ENCODE measurements at regions not wholly inside any gene's neighbourhood (a gene's known extent, or its start where the extent isn't known, plus 50 kb on each side); places are given as distances from the start of the nearest gene placed in this dataset.

DNA sequence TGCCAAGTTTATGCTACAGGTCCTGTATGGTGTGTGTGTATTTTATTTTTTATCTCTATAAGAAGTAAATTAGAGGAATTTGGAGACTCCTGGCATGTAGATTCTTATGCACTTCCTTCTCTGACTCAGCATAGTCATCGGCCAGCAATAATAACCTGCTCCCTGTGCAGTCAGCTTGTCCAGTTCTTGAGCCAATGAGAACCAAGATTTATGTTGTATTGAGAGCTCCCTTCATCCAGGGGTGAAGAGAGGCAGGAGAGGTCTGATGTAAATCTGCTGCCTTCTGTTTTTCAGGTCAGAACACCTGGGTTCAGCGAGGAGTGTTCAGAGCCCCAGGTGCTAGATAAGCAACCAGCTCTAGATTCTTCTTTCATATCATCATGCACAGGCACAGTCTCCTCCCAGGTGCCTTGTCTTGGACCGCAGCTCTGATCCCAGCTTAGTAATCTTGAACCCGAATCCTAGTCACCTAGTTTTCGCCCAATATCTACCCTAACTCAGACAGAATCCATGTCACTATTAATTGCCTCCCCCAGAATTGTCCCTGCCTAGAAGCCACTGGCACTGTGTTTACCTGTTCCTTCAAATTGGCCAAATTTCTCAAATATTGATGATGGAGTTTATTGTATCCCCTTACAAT lies 328.2 kb upstream of the NCAM1 start:
- peaks cover 2% of the 10 kb centered on the region for H3K4me1 Mint-ChIP-seq (ENCODE audit: unreplicated experiment)
- H3K27me3 Mint-ChIP-seq (ENCODE audit: unreplicated experiment) = peaks cover 28% of the 10 kb centered on the region
- no peaks in the 10 kb centered on the region for H3K9me3 Mint-ChIP-seq (ENCODE audit: unreplicated experiment)
- H3K4me3 Mint-ChIP-seq (ENCODE audit: unreplicated experiment) = no peak overlapping the region
- TF ChIP-seq, protein P1, sequence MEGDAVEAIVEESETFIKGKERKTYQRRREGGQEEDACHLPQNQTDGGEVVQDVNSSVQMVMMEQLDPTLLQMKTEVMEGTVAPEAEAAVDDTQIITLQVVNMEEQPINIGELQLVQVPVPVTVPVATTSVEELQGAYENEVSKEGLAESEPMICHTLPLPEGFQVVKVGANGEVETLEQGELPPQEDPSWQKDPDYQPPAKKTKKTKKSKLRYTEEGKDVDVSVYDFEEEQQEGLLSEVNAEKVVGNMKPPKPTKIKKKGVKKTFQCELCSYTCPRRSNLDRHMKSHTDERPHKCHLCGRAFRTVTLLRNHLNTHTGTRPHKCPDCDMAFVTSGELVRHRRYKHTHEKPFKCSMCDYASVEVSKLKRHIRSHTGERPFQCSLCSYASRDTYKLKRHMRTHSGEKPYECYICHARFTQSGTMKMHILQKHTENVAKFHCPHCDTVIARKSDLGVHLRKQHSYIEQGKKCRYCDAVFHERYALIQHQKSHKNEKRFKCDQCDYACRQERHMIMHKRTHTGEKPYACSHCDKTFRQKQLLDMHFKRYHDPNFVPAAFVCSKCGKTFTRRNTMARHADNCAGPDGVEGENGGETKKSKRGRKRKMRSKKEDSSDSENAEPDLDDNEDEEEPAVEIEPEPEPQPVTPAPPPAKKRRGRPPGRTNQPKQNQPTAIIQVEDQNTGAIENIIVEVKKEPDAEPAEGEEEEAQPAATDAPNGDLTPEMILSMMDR (IDR thresholded peaks at IDR 0.05) = no peak
- no peak overlapping the region for H3K27ac Mint-ChIP-seq (ENCODE audit: unreplicated experiment)
- H3K36me3 Mint-ChIP-seq (ENCODE audit: unreplicated experiment) = no peaks in the 10 kb centered on the region
- peak; percentile 51 for DNase-seq (ENCODE audit: extremely low spot score, unreplicated experiment)

DNA sequence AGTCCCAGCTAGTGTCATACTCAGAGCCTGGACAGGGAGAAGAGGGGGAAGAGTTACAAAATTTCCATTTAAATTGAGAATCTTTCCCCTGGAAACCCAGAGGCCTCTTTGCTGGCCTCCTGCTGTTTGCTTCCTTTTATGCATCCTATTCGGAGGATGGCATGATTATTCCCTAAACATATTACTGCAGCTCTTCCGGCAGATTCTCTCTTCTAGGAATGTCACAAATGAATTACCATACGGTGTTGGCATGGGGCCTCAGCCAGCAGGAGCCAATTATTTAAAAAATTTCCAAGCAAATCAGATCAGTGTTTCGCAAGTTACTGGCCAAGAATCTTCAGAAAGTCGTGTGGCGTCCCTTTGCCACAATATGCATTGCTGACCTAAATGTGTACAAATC lies 326.7 kb upstream of the NCAM1 start:
- TF ChIP-seq, protein P1 (IDR thresholded peaks at IDR 0.05) = no peak
- peaks cover 6% of the 10 kb centered on the region for H3K9me3 Mint-ChIP-seq (ENCODE audit: unreplicated experiment)
- H3K4me1 Mint-ChIP-seq (ENCODE audit: unreplicated experiment) = peaks cover 2% of the 10 kb centered on the region
- peaks cover 28% of the 10 kb centered on the region for H3K27me3 Mint-ChIP-seq (ENCODE audit: unreplicated experiment)
- DNase-seq (ENCODE audit: extremely low spot score, unreplicated experiment) = peak; percentile 27
- H3K4me3 Mint-ChIP-seq (ENCODE audit: unreplicated experiment) = no peak overlapping the region
- H3K27ac Mint-ChIP-seq (ENCODE audit: unreplicated experiment) = no peak overlapping the region
- no peaks in the 10 kb centered on the region for H3K36me3 Mint-ChIP-seq (ENCODE audit: unreplicated experiment)

DNA sequence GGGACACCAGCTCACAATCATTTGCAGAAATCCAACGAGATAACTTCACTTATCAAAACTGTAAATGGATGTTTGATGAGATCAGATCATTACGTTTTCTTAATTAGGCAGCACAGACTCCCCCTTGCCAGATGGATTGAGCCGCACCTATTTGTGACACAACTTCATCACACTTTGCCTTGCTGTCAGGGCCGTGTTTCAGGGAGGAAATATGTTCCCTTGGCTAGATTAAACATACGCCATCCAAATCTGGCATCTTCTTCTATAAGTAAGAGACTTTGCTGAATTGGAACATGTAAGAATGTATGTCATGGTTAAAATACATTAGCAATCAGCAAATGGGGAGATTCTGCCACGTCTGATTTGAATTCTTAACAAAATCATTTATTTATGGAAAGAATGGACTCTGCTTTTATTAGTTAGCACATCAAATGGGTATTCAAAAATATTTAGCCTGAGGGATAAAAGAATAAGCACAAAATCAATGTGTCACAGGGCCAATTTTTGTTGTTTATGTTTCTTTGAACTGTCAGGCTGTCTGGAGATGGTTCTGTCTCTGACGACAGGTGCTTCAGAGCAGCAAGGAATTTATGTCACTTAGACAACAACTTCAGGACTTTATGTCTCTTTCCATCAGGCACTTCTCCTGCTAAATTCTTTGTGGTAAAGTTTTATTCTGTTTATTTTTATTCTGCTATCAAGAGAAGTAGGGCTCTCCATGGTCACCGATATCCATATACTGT lies 326.1 kb upstream of the NCAM1 start:
- peaks cover 2% of the 10 kb centered on the region for H3K4me1 Mint-ChIP-seq (ENCODE audit: unreplicated experiment)
- no peaks in the 10 kb centered on the region for H3K36me3 Mint-ChIP-seq (ENCODE audit: unreplicated experiment)
- no peak overlapping the region for H3K27ac Mint-ChIP-seq (ENCODE audit: unreplicated experiment)
- H3K4me3 Mint-ChIP-seq (ENCODE audit: unreplicated experiment) = no peak overlapping the region
- peaks cover 28% of the 10 kb centered on the region for H3K27me3 Mint-ChIP-seq (ENCODE audit: unreplicated experiment)
- TF ChIP-seq, protein P1 (IDR thresholded peaks at IDR 0.05) = no peak
- peaks cover 12% of the 10 kb centered on the region for H3K9me3 Mint-ChIP-seq (ENCODE audit: unreplicated experiment)
- no peak for DNase-seq (ENCODE audit: extremely low spot score, unreplicated experiment)

DNA sequence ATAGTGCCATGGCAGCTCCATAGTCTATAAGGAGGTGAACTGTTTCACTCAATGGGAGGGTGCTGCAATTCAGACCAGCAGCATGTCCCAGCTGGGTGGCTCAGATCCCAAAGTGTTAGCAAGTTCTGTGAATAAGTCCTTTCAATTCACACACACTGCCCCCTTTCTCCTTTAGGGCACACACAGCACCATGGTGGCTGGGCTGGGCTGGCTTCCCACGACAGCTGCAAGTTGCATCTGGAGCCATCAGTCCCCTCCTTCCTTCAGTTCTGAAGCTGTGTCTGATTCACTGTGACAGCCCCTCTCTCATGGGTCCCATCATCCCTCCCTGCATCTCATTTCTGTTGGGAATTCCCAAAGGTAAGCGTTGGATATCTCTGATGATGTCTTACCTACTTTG lies 324.1 kb upstream of the NCAM1 start:
- no peak overlapping the region for H3K27ac Mint-ChIP-seq (ENCODE audit: unreplicated experiment)
- peak; percentile 73 for DNase-seq (ENCODE audit: extremely low spot score, unreplicated experiment)
- H3K27me3 Mint-ChIP-seq (ENCODE audit: unreplicated experiment) = peaks cover 17% of the 10 kb centered on the region
- no peak overlapping the region for H3K4me3 Mint-ChIP-seq (ENCODE audit: unreplicated experiment)
- TF ChIP-seq, protein P1 (IDR thresholded peaks at IDR 0.05) = no peak
- H3K36me3 Mint-ChIP-seq (ENCODE audit: unreplicated experiment) = no peaks in the 10 kb centered on the region
- peaks cover 2% of the 10 kb centered on the region for H3K4me1 Mint-ChIP-seq (ENCODE audit: unreplicated experiment)
- peaks cover 18% of the 10 kb centered on the region for H3K9me3 Mint-ChIP-seq (ENCODE audit: unreplicated experiment)

DNA sequence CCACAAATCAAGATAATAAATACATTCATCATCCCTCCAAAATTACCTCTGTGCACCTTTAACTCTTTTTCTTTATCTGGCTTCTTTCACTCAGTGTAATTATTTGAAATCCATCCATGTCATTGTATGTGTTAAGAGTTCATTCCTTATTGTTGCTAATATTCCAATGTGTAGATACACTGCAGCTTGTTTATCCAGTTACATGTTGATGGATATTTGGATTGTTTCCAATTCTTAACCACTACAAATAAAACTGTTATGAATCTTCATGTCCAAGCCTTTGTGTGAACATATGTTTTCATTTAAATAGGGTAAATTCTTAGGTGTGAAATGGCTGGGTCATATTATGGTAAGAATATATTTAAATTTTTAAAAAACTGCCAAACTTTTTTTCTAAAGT lies 323.3 kb upstream of the NCAM1 start:
- no peak for DNase-seq (ENCODE audit: extremely low spot score, unreplicated experiment)
- Mint-ChIP-seq H3K27ac (ENCODE audit: unreplicated experiment) (no peak overlapping the region), H3K4me1 (ENCODE audit: unreplicated experiment) (peaks cover 2% of the 10 kb centered on the region), H3K9me3 (ENCODE audit: unreplicated experiment) (peaks cover 20% of the 10 kb centered on the region), H3K27me3 (ENCODE audit: unreplicated experiment) (peaks cover 17% of the 10 kb centered on the region), H3K36me3 (ENCODE audit: unreplicated experiment) (no peaks in the 10 kb centered on the region), H3K4me3 (ENCODE audit: unreplicated experiment) (no peak overlapping the region)
- TF ChIP-seq, protein P1 (IDR thresholded peaks at IDR 0.05) = no peak
